Body of pancreas (tissue), 4 donors: ENCODE measurements at regions not wholly inside any gene's neighbourhood (a gene's known extent, or its start where the extent isn't known, plus 50 kb on each side); places are given as distances from the start of the nearest gene placed in this dataset.

Experiments used
- ATAC-seq: fragments of 150-250 bp; one replicate; pipeline ENCODE4 v1.9.1; 2016
- DNase-seq, 4 donors: peaks; one replicate each; pipeline ENCODE4 v3.0.0-alpha.2; 2019
- H3K27ac ChIP-seq, 4 donors: fragments of 200-600 bp; sonication (generic); 1 replicate in 3 of 4; 2 replicates in 1 of 4; pipeline versions ENCODE4 v1.5.1 to v1.6.1; 2016 to 2019; ENCODE audit warnings: mild to moderate bottlenecking in 1 of 4, mixed read lengths in 1 of 4, moderate library complexity in 1 of 4
- H3K27me3 ChIP-seq, 2 donors: fragments of 200-600 bp; sonication (generic); one replicate each; pipeline ENCODE4 v1.6.0; 2016; ENCODE audit warnings: mild to moderate bottlenecking in 1 of 2
- H3K36me3 ChIP-seq, 2 donors: fragments of 200-600 bp; sonication (generic); replicated peaks in 1 of 2; 2 replicates each; pipeline ENCODE4 v1.5.1; 2016; ENCODE audit warnings: low read depth in 2 of 2; ENCODE audit not compliant: insufficient read depth in 1 of 2
- H3K4me1 ChIP-seq: fragments of 200-600 bp; sonication (generic); one replicate; pipeline ENCODE4 v1.6.0; 2016
- H3K4me3 ChIP-seq, 2 donors: fragments of 200-600 bp; sonication (generic); 1 replicate in 1 of 2; 2 replicates in 1 of 2; pipeline ENCODE4 v1.5.1; 2016 to 2019
- H3K9me3 ChIP-seq, 3 donors: fragments of 200-600 bp; sonication (generic); 1 replicate in 2 of 3; 2 replicates in 1 of 3; pipeline ENCODE4 v1.5.1; 2016
- POLR2A ChIP-seq, 3 donors: fragments of 450-650 bp; IDR thresholded peaks; one replicate each; pipeline ENCODE4 v1.6.1; 2016; ENCODE audit warnings: antibody characterized with exemption in 3 of 3, mild to moderate bottlenecking in 2 of 3
- WGBS, 2 donors: methylation state at CpG; one replicate each; pipeline ENCODE4 v1.1.5; 2017; 5-methylcytosine and 5-hydroxymethylcytosine counted together
- intact Hi-C: fragments of 100-400 bp; cut with DNase I; formaldehyde crosslinking; loops from one replicate; pipeline ENCODE4 v1.15.1; 2023
- TF ChIP-seq, protein P1 (sequence below), 7 experiments: fragments of 450-650 bp in 4 of 7; fragments of 200-600 bp in 3 of 7; sonication (generic) in 3 of 7; IDR thresholded peaks; one replicate each; pipeline ENCODE4 v1.5.1; 2016 to 2019; ENCODE audit warnings: antibody characterized with exemption in 7 of 7

DNA sequence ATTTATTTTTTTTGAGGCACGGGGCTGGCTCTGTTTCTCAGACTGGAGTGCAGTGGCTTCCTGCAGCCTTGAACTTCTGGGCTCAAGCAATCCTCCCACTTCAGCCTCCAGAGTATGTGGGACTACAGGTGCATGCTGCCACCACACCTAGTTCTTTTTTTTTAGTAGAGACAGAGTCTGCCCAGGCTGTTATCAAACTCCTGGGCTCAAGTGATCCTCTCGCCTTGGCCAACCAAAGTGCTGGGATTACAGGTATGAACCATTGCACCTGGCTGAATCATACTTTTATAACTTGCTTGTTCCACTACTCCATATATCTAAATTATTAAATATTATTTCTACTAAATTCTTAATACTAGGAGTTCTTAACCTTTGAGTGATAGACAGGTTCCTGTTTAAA is 111.6 kb downstream of the BTG1 start:
- no peaks in the 10 kb centered on the region for H3K9me3 ChIP-seq
- no peaks in the 10 kb centered on the region for H3K36me3 ChIP-seq
- H3K27me3 ChIP-seq, result no peaks in the 10 kb centered on the region
- intact Hi-C loops, result no loop called here
- H3K4me1 ChIP-seq, result peaks cover 54% of the 10 kb centered on the region
- no peak overlapping the region for H3K4me3 ChIP-seq
- peak; percentile 20 for ATAC-seq
- DNase-seq, result peak in 3 of 4 donors; percentile 36 to 46 (median 37)
- H3K27ac ChIP-seq, result peak overlapping the region in 2 of 4 donors; percentile 69 to 72
- TF ChIP-seq, protein P1, sequence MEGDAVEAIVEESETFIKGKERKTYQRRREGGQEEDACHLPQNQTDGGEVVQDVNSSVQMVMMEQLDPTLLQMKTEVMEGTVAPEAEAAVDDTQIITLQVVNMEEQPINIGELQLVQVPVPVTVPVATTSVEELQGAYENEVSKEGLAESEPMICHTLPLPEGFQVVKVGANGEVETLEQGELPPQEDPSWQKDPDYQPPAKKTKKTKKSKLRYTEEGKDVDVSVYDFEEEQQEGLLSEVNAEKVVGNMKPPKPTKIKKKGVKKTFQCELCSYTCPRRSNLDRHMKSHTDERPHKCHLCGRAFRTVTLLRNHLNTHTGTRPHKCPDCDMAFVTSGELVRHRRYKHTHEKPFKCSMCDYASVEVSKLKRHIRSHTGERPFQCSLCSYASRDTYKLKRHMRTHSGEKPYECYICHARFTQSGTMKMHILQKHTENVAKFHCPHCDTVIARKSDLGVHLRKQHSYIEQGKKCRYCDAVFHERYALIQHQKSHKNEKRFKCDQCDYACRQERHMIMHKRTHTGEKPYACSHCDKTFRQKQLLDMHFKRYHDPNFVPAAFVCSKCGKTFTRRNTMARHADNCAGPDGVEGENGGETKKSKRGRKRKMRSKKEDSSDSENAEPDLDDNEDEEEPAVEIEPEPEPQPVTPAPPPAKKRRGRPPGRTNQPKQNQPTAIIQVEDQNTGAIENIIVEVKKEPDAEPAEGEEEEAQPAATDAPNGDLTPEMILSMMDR (IDR thresholded peaks at IDR 0.05), result no peak
- 31 to 43% methylated on average over 2 of the region's 2 CpGs for WGBS, 2 donors

GRCh38 chr12:92032965-92033364 is 112.7 kb downstream of the BTG1 start:
- Histone ChIP-seq H3K36me3 (no peaks in the 10 kb centered on the region), H3K4me3 (no peak overlapping the region), H3K4me1 (peaks cover 54% of the 10 kb centered on the region), H3K27me3 (no peaks in the 10 kb centered on the region), H3K9me3 (no peaks in the 10 kb centered on the region), H3K27ac (peak overlapping the region in 3 of 4 donors; percentile 31 to 72 (median 69))
- TF ChIP-seq POLR2A (IDR thresholded peaks at IDR 0.05), result no peak
- TF ChIP-seq, protein P1 (IDR thresholded peaks at IDR 0.05), result no peak
- ATAC-seq, result peak; percentile 6
- no peak for DNase-seq
- 40 to 47% methylated on average over 3 of the region's 3 CpGs for WGBS, 2 donors
- intact Hi-C loops, result no loop called here

DNA sequence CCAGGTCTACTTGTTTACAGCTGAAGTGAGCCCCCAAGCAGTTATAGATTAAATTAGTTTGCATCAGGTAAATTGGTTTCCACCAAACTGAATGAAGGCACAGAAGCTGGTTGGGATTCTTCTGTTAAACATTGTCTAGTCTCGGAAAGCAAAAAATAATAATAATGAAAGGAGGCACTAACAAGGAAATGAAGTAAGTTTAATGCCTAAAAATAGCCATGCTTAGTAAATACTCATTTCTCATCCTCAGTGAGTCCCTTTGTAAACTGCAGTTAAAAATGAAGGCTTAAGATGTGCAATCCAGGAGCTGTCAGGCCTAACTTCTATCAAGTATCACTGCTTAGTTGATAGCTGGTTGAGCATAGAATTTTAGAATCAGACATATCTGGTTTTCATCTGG is 113.5 kb downstream of the BTG1 start:
- no peak for TF ChIP-seq POLR2A (IDR thresholded peaks at IDR 0.05)
- TF ChIP-seq, protein P1 (IDR thresholded peaks at IDR 0.05), result no peak
- Histone ChIP-seq H3K4me3 (no peak overlapping the region), H3K9me3 (no peaks in the 10 kb centered on the region), H3K27ac (peak overlapping the region in 2 of 4 donors; percentile 65 to 69), H3K36me3 (no peaks in the 10 kb centered on the region), H3K4me1 (peaks cover 53% of the 10 kb centered on the region), H3K27me3 (no peaks in the 10 kb centered on the region)
- DNase-seq (no peak), ATAC-seq (no peak)
- 71 to 84% methylated on average over 1 of the region's 1 CpG for WGBS, 2 donors
- intact Hi-C loops, result no loop called here

- peaks cover 48% of the 10 kb centered on the region for H3K4me1 ChIP-seq
- no peaks in the 10 kb centered on the region for H3K36me3 ChIP-seq
- H3K4me3 ChIP-seq, result no peak overlapping the region
- H3K27ac ChIP-seq, result peak overlapping the region in 3 of 4 donors; percentile 57 to 69 (median 65)
- WGBS, 2 donors, result 14 to 25% methylated on average over 3 of the region's 3 CpGs
- DNase-seq, result peak; percentile 49 to 81 (median 68)
- peak; percentile 86 for ATAC-seq
- no peaks in the 10 kb centered on the region for H3K27me3 ChIP-seq
- H3K9me3 ChIP-seq, result no peaks in the 10 kb centered on the region
- intact Hi-C loops, result no loop called here
- peak in 2 of 3 donors; percentile 25 to 37 for TF ChIP-seq POLR2A (IDR thresholded peaks at IDR 0.05)
- TF ChIP-seq, protein P1 (IDR thresholded peaks at IDR 0.05), result no peak
Measured at GRCh38 chr12:92030618-92031017, 115.0 kb downstream of the BTG1 start.

GRCh38 chr12:92029902-92030586 is 115.6 kb downstream of the BTG1 start:
- Histone ChIP-seq H3K27me3 (no peaks in the 10 kb centered on the region), H3K4me3 (no peak overlapping the region), H3K27ac (peak overlapping the region; percentile 8 to 69 (median 61)), H3K36me3 (no peaks in the 10 kb centered on the region), H3K9me3 (no peaks in the 10 kb centered on the region), H3K4me1 (peaks cover 42% of the 10 kb centered on the region)
- 71 to 74% methylated on average over 3 of the region's 3 CpGs for WGBS, 2 donors
- TF ChIP-seq, protein P1 (IDR thresholded peaks at IDR 0.05), result no peak
- TF ChIP-seq POLR2A (IDR thresholded peaks at IDR 0.05), result no peak
- no peak for DNase-seq
- ATAC-seq, result no peak
- intact Hi-C loops, result no loop called here
